H1 (cell line): ENCODE measurements at regions not wholly inside any gene's neighbourhood (a gene's known extent, or its start where the extent isn't known, plus 50 kb on each side); places are given as distances from the start of the nearest gene placed in this dataset.

Experiments
- CTCF ChIA-PET: fragments of 300-600 bp; sonication (Branson Sonifier 250); formaldehyde crosslinking; loops from one replicate; lab custom pipeline; 2021; ENCODE audit not compliant: partially characterized antibody; lab: Charles Lee
- POLR2A ChIA-PET: fragments of 300-600 bp; sonication (Branson Sonifier 250); formaldehyde crosslinking; loops from one replicate; lab custom pipeline; 2021; ENCODE audit warnings: inconsistent platforms; ENCODE audit not compliant: partially characterized antibody; lab: Charles Lee
- DNase-seq, 2 experiments: peaks; one replicate each; pipeline versions ENCODE4 v3.0.0 to v3.0.0-alpha.2; 2010 to 2022; ENCODE audit warnings: low spot score in 2 of 2, low read depth in 1 of 2, mixed read lengths in 1 of 2
- FAIRE-seq: peaks from 2 replicates; lab custom pipeline; 2011; peaks lifted over from hg19 to GRCh38; lab: Jason Lieb, UNC
- H2AFZ ChIP-seq: 2 replicates; pipeline ENCODE4 v1.8.1; 2012; ENCODE audit warnings: low read length, inconsistent platforms
- H2AK5ac ChIP-seq: 2 replicates; pipeline ENCODE4 v1.6.1; 2013; ENCODE audit warnings: low read depth, low read length
- H2BK120ac ChIP-seq: replicated peaks from 2 replicates; pipeline ENCODE3; 2013; ENCODE audit warnings: low read depth, low read length, inconsistent platforms
- H2BK12ac ChIP-seq: 2 replicates; pipeline ENCODE4 v1.6.1; 2013; ENCODE audit warnings: low read depth, low read length
- H2BK15ac ChIP-seq: 2 replicates; pipeline ENCODE4 v1.6.1; 2013; ENCODE audit warnings: low read length
- H2BK20ac ChIP-seq: 2 replicates; pipeline ENCODE4 v1.6.1; 2013; ENCODE audit warnings: low read length
- H2BK5ac ChIP-seq: 2 replicates; pipeline ENCODE4 v1.6.1; 2013; ENCODE audit warnings: low read depth, low read length
- H3K14ac ChIP-seq: 2 replicates; pipeline ENCODE4 v1.6.1; 2013; ENCODE audit warnings: inconsistent platforms; ENCODE audit not compliant: insufficient read length
- H3K18ac ChIP-seq: 2 replicates; pipeline ENCODE4 v1.6.1; 2013; ENCODE audit warnings: low read length; ENCODE audit errors: extremely low read depth
- H3K23ac ChIP-seq: 2 replicates; pipeline ENCODE4 v1.6.1; 2013; ENCODE audit warnings: inconsistent platforms; ENCODE audit not compliant: insufficient read length
- H3K23me2 ChIP-seq: 2 replicates; pipeline ENCODE4 v1.6.1; 2013; ENCODE audit warnings: low read depth, low read length
- H3K27ac ChIP-seq: 2 replicates; pipeline ENCODE4 v1.6.1; 2011; ENCODE audit warnings: low read depth, low read length, inconsistent platforms
- H3K27me3 ChIP-seq, 4 experiments: replicated peaks in 1 of 4; 1 replicate in 1 of 4; 2 replicates in 3 of 4; pipeline versions ENCODE4 v1.6.1 to v1.8.1; 2011 to 2013; ENCODE audit warnings: low read length in 3 of 4, mild to moderate bottlenecking in 3 of 4, inconsistent platforms in 2 of 4, mixed read lengths in 2 of 4, moderate library complexity in 1 of 4; ENCODE audit not compliant: control insufficient read depth in 3 of 4, insufficient read depth in 3 of 4; ENCODE audit errors: extremely low read depth in 1 of 4
- H3K36me3 ChIP-seq, 4 experiments: 2 replicates each; pipeline versions ENCODE4 v1.6.1 to v1.8.1; 2011 to 2013; ENCODE audit warnings: mild to moderate bottlenecking in 4 of 4, low read length in 3 of 4, moderate library complexity in 2 of 4, control low read depth in 1 of 4, inconsistent platforms in 1 of 4; ENCODE audit not compliant: insufficient read depth in 4 of 4, control insufficient read depth in 2 of 4
- H3K4ac ChIP-seq: replicated peaks from 2 replicates; pipeline ENCODE3; 2013; ENCODE audit warnings: low read length, low read depth, mixed read lengths, inconsistent platforms; ENCODE audit not compliant: insufficient read length
- H3K4me1 ChIP-seq, 4 experiments: replicated peaks in 1 of 4; 1 replicate in 1 of 4; 2 replicates in 3 of 4; pipeline versions ENCODE4 v1.6.1 to v1.8.1; 2011 to 2013; ENCODE audit warnings: low read length in 3 of 4, inconsistent platforms in 2 of 4, mixed read lengths in 1 of 4; ENCODE audit not compliant: insufficient read depth in 4 of 4, control insufficient read depth in 3 of 4
- H3K4me2 ChIP-seq, 2 experiments: 2 replicates each; pipeline versions ENCODE4 v1.6.1 to v1.8.1; 2011 to 2013; ENCODE audit warnings: low read depth in 2 of 2, low read length in 2 of 2, control low read depth in 1 of 2, inconsistent platforms in 1 of 2, mild to moderate bottlenecking in 1 of 2; ENCODE audit not compliant: insufficient read depth in 1 of 2
- H3K4me3 ChIP-seq, 4 experiments: fragments of 200-600, 300-600 bp in 1 of 4; sonication (generic), shearing (Covaris generic), sonication (Bioruptor Twin) in 1 of 4; 2 replicates each; pipeline versions ENCODE4 v1.5.1 to v1.8.1; 2011 to 2016; ENCODE audit warnings: low read length in 4 of 4, low read depth in 3 of 4, control low read depth in 2 of 4, inconsistent platforms in 2 of 4, mild to moderate bottlenecking in 2 of 4, mixed read lengths in 1 of 4, moderate library complexity in 1 of 4; ENCODE audit not compliant: insufficient read depth in 2 of 4; ENCODE audit errors: extremely low read depth in 1 of 4
- H3K56ac ChIP-seq: replicated peaks from 2 replicates; pipeline ENCODE3; 2013; ENCODE audit warnings: low read depth, mild to moderate bottlenecking, mixed read lengths, low read length, inconsistent platforms; ENCODE audit not compliant: insufficient read length
- H3K79me1 ChIP-seq: 2 replicates; pipeline ENCODE4 v1.6.1; 2013; ENCODE audit warnings: low read depth, low read length, control low read depth
- H3K79me2 ChIP-seq, 2 experiments: 2 replicates each; pipeline versions ENCODE4 v1.6.1 to v1.8.1; 2012 to 2013; ENCODE audit warnings: low read length in 2 of 2, mild to moderate bottlenecking in 2 of 2, inconsistent platforms in 1 of 2; ENCODE audit not compliant: insufficient read depth in 2 of 2, control insufficient read depth in 1 of 2
- H3K9ac ChIP-seq, 4 experiments: replicated peaks in 1 of 4; 1 replicate in 1 of 4; 2 replicates in 3 of 4; pipeline versions ENCODE4 v1.6.1 to v1.8.1; 2011 to 2013; ENCODE audit warnings: low read depth in 3 of 4, low read length in 3 of 4, control low read depth in 2 of 4, mild to moderate bottlenecking in 2 of 4, moderate library complexity in 2 of 4, inconsistent platforms in 1 of 4; ENCODE audit errors: extremely low read depth in 1 of 4
- H3K9me3 ChIP-seq, 2 experiments: 2 replicates each; pipeline versions ENCODE4 v1.6.1 to v1.8.1; 2012 to 2013; ENCODE audit warnings: mild to moderate bottlenecking in 2 of 2, moderate library complexity in 2 of 2, control low read depth in 1 of 2, inconsistent platforms in 1 of 2, low read depth in 1 of 2, low read length in 1 of 2, mixed read lengths in 1 of 2; ENCODE audit not compliant: insufficient read depth in 2 of 2
- H4K20me1 ChIP-seq, 2 experiments: replicated peaks in 1 of 2; 2 replicates each; pipeline versions ENCODE3 to v1.8.1; 2011 to 2013; ENCODE audit warnings: inconsistent platforms in 2 of 2, low read length in 2 of 2, mild to moderate bottlenecking in 1 of 2; ENCODE audit not compliant: insufficient read depth in 2 of 2, control insufficient read depth in 1 of 2
- H4K5ac ChIP-seq: 2 replicates; pipeline ENCODE4 v1.6.1; 2013; ENCODE audit warnings: low read length, low read depth, mixed read lengths, inconsistent platforms; ENCODE audit not compliant: insufficient read length
- H4K8ac ChIP-seq: 2 replicates; pipeline ENCODE4 v1.8.0; 2013; ENCODE audit warnings: mild to moderate bottlenecking, moderate library complexity, low read length, inconsistent platforms; ENCODE audit not compliant: insufficient read depth; ENCODE audit errors: extremely low read depth
- H4K91ac ChIP-seq: replicated peaks from 2 replicates; pipeline ENCODE3; 2013; ENCODE audit warnings: low read length, mixed read lengths, inconsistent platforms; ENCODE audit not compliant: insufficient read length
- ATF2 ChIP-seq: IDR thresholded peaks from 2 replicates; pipeline ENCODE4 v1.6.1; 2012; ENCODE audit warnings: low read length, inconsistent platforms
- BACH1 ChIP-seq: IDR thresholded peaks from 2 replicates; pipeline ENCODE4 v1.6.1; 2012; ENCODE audit warnings: low read length, improper control_type of control experiment
- HDAC2 ChIP-seq, 2 experiments: fragments of 300-600 bp in 1 of 2; sonication (generic) in 1 of 2; IDR thresholded peaks; 2 replicates each; pipeline ENCODE4 v1.6.1; 2011 to 2012; ENCODE audit warnings: low read depth in 2 of 2, low read length in 2 of 2, mild to moderate bottlenecking in 2 of 2, moderate library complexity in 2 of 2, borderline replicate concordance in 1 of 2, inconsistent platforms in 1 of 2
- KDM4A ChIP-seq: IDR thresholded peaks from one replicate; pipeline ENCODE4 v1.7.1; 2012; ENCODE audit warnings: low read depth, mild to moderate bottlenecking, moderate library complexity, low read length, inconsistent platforms; ENCODE audit not compliant: severe bottlenecking
- MAFK ChIP-seq: IDR thresholded peaks from 2 replicates; pipeline ENCODE4 v1.6.1; 2012; ENCODE audit warnings: low read depth, mild to moderate bottlenecking, improper control_type of control experiment, low read length
- SRF ChIP-seq: IDR thresholded peaks from 2 replicates; pipeline ENCODE4 v1.6.1; 2011; ENCODE audit warnings: mild to moderate bottlenecking, low read depth, low read length, moderate library complexity
- TAF7 ChIP-seq: optimal IDR thresholded peaks from 2 replicates; pipeline ENCODE3; 2011; ENCODE audit warnings: low read depth, mild to moderate bottlenecking, inconsistent platforms, low read length, moderate library complexity, borderline replicate concordance
- USF2 ChIP-seq: IDR thresholded peaks from 2 replicates; pipeline ENCODE4 v1.6.1; 2011; ENCODE audit warnings: low read length, improper control_type of control experiment
- WGBS, 2 experiments: shearing (Covaris generic) in 1 of 2; methylation state at CpG; one replicate each; pipeline versions ENCODE4 v1.1.6 to v1.1.7; 2013 to 2015; ENCODE audit warnings: low lambda C conversion rate in 2 of 2, mixed read lengths in 2 of 2, inconsistent platforms in 1 of 2, low coverage in 1 of 2, missing lambda C conversion rate in 1 of 2; ENCODE audit not compliant: insufficient replicate concordance in 2 of 2, insufficient coverage in 1 of 2, insufficient read length in 1 of 2; ENCODE audit errors: extremely low coverage in 1 of 2, missing lambda C conversion rate in 1 of 2; 5-methylcytosine and 5-hydroxymethylcytosine counted together

DNA sequence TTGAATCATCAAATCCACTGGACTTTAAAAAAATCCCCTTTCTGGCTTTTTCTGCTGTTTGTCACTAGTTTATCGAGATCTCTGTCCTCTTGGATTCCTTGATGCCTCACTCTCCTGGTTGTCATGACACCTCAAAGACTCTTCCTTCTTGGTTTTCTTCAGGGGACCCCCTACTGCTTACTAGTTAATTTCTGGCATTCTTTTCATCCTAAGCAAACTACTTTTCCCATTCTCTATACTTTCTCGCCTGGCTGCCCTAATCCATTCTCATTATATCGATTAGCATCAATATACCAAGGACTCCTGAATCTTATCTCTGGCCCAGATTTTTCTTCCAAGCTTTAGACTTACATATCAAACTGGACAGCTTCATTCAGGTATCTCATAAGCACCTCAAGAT, 98.6 kb downstream of the NEDD1 start:
- no peak overlapping the region for H2BK12ac ChIP-seq
- H3K4ac ChIP-seq, result no peak overlapping the region
- no peak overlapping the region for H3K4me2 ChIP-seq
- no peak overlapping the region for H3K23ac ChIP-seq
- no peak overlapping the region for H3K27ac ChIP-seq
- H3K23me2 ChIP-seq, result no peaks in the 10 kb centered on the region
- ChIA-PET CTCF (interaction anchor here (0.5 kb wide), 1 partner anchor 899 kb away, joined by 3 read pairs; no protein-coding TSS in a partner anchor), POLR2A (no interaction called here)
- H3K4me1 ChIP-seq, result no peaks in the 10 kb centered on the region
- H3K14ac ChIP-seq, result no peak overlapping the region
- no peak overlapping the region for H3K4me3 ChIP-seq
- no peak overlapping the region for H2BK5ac ChIP-seq
- H4K91ac ChIP-seq, result no peak overlapping the region
- FAIRE-seq (no peak), DNase-seq (no peak)
- H3K9me3 ChIP-seq, result no peaks in the 10 kb centered on the region
- no peaks in the 10 kb centered on the region for H3K27me3 ChIP-seq
- no peak overlapping the region for H3K18ac ChIP-seq
- H3K79me2 ChIP-seq, result no peaks in the 10 kb centered on the region
- TF ChIP-seq BACH1 (no peak), KDM4A (no peak), TAF7 (no peak), ATF2 (no peak), HDAC2 (IDR thresholded peaks at IDR 0.05; ENCODE audit: borderline replicate concordance in 1 of 2, low read depth in 2 of 2, low read length in 2 of 2) (no peak), USF2 (no peak), SRF (no peak), MAFK (no peak)
- no peak overlapping the region for H2BK20ac ChIP-seq
- no peaks in the 10 kb centered on the region for H4K20me1 ChIP-seq
- no peak overlapping the region for H4K5ac ChIP-seq
- 82% methylated on average over 3 of the region's 3 CpGs; no CpG with 5 or more reads in 1 of the 2 experiments for WGBS, 2 experiments
- H3K56ac ChIP-seq, result no peak overlapping the region
- no peak overlapping the region for H3K9ac ChIP-seq
- H4K8ac ChIP-seq, result no peak overlapping the region
- H2AK5ac ChIP-seq, result no peak overlapping the region
- H3K36me3 ChIP-seq, result no peaks in the 10 kb centered on the region; a peak in 1 of 8 replicates
- no peak overlapping the region for H2BK120ac ChIP-seq
- H2BK15ac ChIP-seq, result no peak overlapping the region
- H2AFZ ChIP-seq, result no peak overlapping the region
- H3K79me1 ChIP-seq, result no peaks in the 10 kb centered on the region
